IMR-90 (cell line): ENCODE measurements at regions not wholly inside any gene's neighbourhood (a gene's known extent, or its start where the extent isn't known, plus 50 kb on each side); places are given as distances from the start of the nearest gene placed in this dataset.

ENCODE experiments used
- ATAC-seq: fragments of 200-7000 bp; cut with Tn5 transposase; 2 replicates; pipeline ENCODE4 v1.9.1; 2020; ENCODE audit warnings: low read depth, mild to moderate bottlenecking, moderate library complexity
- BruUV-seq: library from RNA; stranded (reverse); fragments of 400-500 nt; replicated peaks from 2 replicates; lab custom pipeline; 2021; lab: Mats Ljungman, UMichigan
- CTCF ChIA-PET: fragments of 300-600 bp; formaldehyde crosslinking; extraction: SDS; loops from one replicate; lab custom pipeline; 2021; ENCODE audit warnings: antibody characterized with exemption; lab: Yijun Ruan, JAX
- POLR2A ChIA-PET: fragments of 300-600 bp; sonication (Branson Sonifier 250); formaldehyde crosslinking; loops from one replicate; lab custom pipeline; 2022; ENCODE audit warnings: antibody characterized with exemption; ENCODE audit not compliant: unreplicated experiment; lab: Charles Lee
- DNase-seq: peaks from one replicate; pipeline ENCODE4 v3.0.0; 2013
- H2AFZ ChIP-seq: replicated peaks from 2 replicates; pipeline ENCODE3; 2013; ENCODE audit warnings: low read length, mild to moderate bottlenecking; ENCODE audit not compliant: poor library complexity
- H2AK5ac ChIP-seq: 2 replicates; pipeline ENCODE4 v1.6.1; 2013; ENCODE audit warnings: low read depth, low read length, inconsistent platforms
- H2AK9ac ChIP-seq: replicated peaks from 2 replicates; pipeline ENCODE3; 2013; ENCODE audit warnings: mild to moderate bottlenecking, low read depth, low read length, moderate library complexity; ENCODE audit not compliant: poor library complexity
- H2BK120ac ChIP-seq: 2 replicates; pipeline ENCODE4 v1.6.1; 2013; ENCODE audit warnings: low read depth, low read length, inconsistent platforms
- H2BK15ac ChIP-seq: 3 replicates; pipeline ENCODE4 v1.6.1; 2013; ENCODE audit warnings: low read depth, low read length, inconsistent platforms
- H2BK20ac ChIP-seq: 2 replicates; pipeline ENCODE4 v1.6.1; 2013; ENCODE audit warnings: low read depth, mild to moderate bottlenecking, inconsistent platforms, low read length, moderate library complexity
- H2BK5ac ChIP-seq: 2 replicates; pipeline ENCODE4 v1.6.1; 2013; ENCODE audit warnings: mild to moderate bottlenecking, low read depth, low read length, inconsistent platforms; ENCODE audit not compliant: poor library complexity, severe bottlenecking
- H3K14ac ChIP-seq: replicated peaks from 2 replicates; pipeline ENCODE4 v1.6.1; 2013; ENCODE audit warnings: low read depth, low read length, inconsistent platforms
- H3K18ac ChIP-seq: 2 replicates; pipeline ENCODE4 v1.6.1; 2013; ENCODE audit warnings: low read depth, low read length, control low read depth
- H3K23ac ChIP-seq: 2 replicates; pipeline ENCODE4 v1.6.1; 2013; ENCODE audit warnings: low read depth, low read length, inconsistent platforms
- H3K27ac ChIP-seq: 2 replicates; pipeline ENCODE4 v1.5.1; 2013; ENCODE audit warnings: mild to moderate bottlenecking, control low read depth, low read length; ENCODE audit not compliant: insufficient read depth
- H3K27me3 ChIP-seq: 2 replicates; pipeline ENCODE4 v1.6.1; 2013; ENCODE audit warnings: low read length; ENCODE audit not compliant: control insufficient read depth, insufficient read depth
- H3K36me3 ChIP-seq: 2 replicates; pipeline ENCODE4 v1.6.1; 2013; ENCODE audit warnings: low read length, mixed read lengths; ENCODE audit not compliant: control insufficient read depth, insufficient read depth
- H3K4ac ChIP-seq: 2 replicates; pipeline ENCODE4 v1.6.1; 2013; ENCODE audit warnings: low read depth, low read length, inconsistent platforms
- H3K4me1 ChIP-seq: 2 replicates; pipeline ENCODE4 v1.6.1; 2013; ENCODE audit warnings: low read length, mixed read lengths; ENCODE audit not compliant: control insufficient read depth, insufficient read depth
- H3K4me2 ChIP-seq: 2 replicates; pipeline ENCODE4 v1.6.1; 2013; ENCODE audit warnings: low read depth, mild to moderate bottlenecking, control low read depth, low read length, moderate library complexity
- H3K4me3 ChIP-seq: 2 replicates; pipeline ENCODE4 v1.5.1; 2013; ENCODE audit warnings: low read depth, mild to moderate bottlenecking, control low read depth, low read length, moderate library complexity; ENCODE audit not compliant: insufficient read depth
- H3K56ac ChIP-seq: 2 replicates; pipeline ENCODE4 v1.6.1; 2013; ENCODE audit warnings: low read length, inconsistent platforms; ENCODE audit not compliant: insufficient read depth; ENCODE audit errors: extremely low read depth
- H3K79me1 ChIP-seq, 2 experiments: 2 replicates each; pipeline ENCODE4 v1.6.1; 2013; ENCODE audit warnings: low read length in 2 of 2, inconsistent platforms in 1 of 2, low read depth in 1 of 2
- H3K9ac ChIP-seq: 2 replicates; pipeline ENCODE4 v1.6.1; 2013; ENCODE audit warnings: low read depth, low read length, control low read depth
- H3K9me1 ChIP-seq: 2 replicates; pipeline ENCODE4 v1.6.1; 2013; ENCODE audit warnings: low read length, inconsistent platforms; ENCODE audit not compliant: insufficient read depth
- H3K9me3 ChIP-seq: 2 replicates; pipeline ENCODE4 v1.6.1; 2013; ENCODE audit warnings: low read length; ENCODE audit not compliant: control insufficient read depth, insufficient read depth
- H4K20me1 ChIP-seq: 2 replicates; pipeline ENCODE4 v1.6.1; 2013; ENCODE audit warnings: low read length, inconsistent platforms; ENCODE audit not compliant: insufficient read depth
- H4K5ac ChIP-seq: 2 replicates; pipeline ENCODE4 v1.6.1; 2013; ENCODE audit warnings: mild to moderate bottlenecking, low read depth, low read length, control low read depth
- H4K8ac ChIP-seq, 2 experiments: 2 replicates each; pipeline ENCODE4 v1.6.1; 2013; ENCODE audit warnings: low read depth in 2 of 2, low read length in 2 of 2, control low read depth in 1 of 2, inconsistent platforms in 1 of 2
- H4K91ac ChIP-seq: 2 replicates; pipeline ENCODE4 v1.6.1; 2013; ENCODE audit warnings: low read depth, low read length, inconsistent platforms; ENCODE audit not compliant: insufficient read depth
- CHD1 ChIP-seq: IDR thresholded peaks from 2 replicates; pipeline ENCODE4 v1.6.1; 2012; ENCODE audit warnings: low read depth, low read length, improper control_type of control experiment
- dilution Hi-C: fragments of 300-500 bp; cut with HindIII; formaldehyde crosslinking; loops from one replicate; pipeline ENCODE4 v1.14.3; 2018; ENCODE audit warnings: low sequenced_read_pairs; ENCODE audit not compliant: unreplicated experiment
- in situ Hi-C: fragments of 300-500 bp; cut with MboI; formaldehyde crosslinking; loops from 3 replicates; pipeline ENCODE4 v1.14.3; 2019; ENCODE audit warnings: low sequenced_read_pairs, inconsistent platforms, mixed read lengths
- intact Hi-C: fragments of 100-400 bp; cut with micrococcal nuclease; formaldehyde crosslinking; loops from 2 replicates; pipeline ENCODE4 v1.10.0; 2022

GRCh38 chr6:145453376-145453775, 281.9 kb downstream of the EPM2A start:
- Histone ChIP-seq H2BK120ac (no peak overlapping the region), H2BK15ac (no peak overlapping the region), H2AK9ac (no peak overlapping the region), H3K9me3 (no peaks in the 10 kb centered on the region), H3K56ac (no peak overlapping the region), H4K91ac (no peak overlapping the region), H3K9ac (no peak overlapping the region), H2AFZ (no peak overlapping the region), H4K5ac (no peak overlapping the region), H3K23ac (no peak overlapping the region), H2AK5ac (no peak overlapping the region), H4K20me1 (no peaks in the 10 kb centered on the region), H3K36me3 (no peaks in the 10 kb centered on the region), H3K4ac (no peak overlapping the region), H3K4me2 (no peak overlapping the region), H4K8ac (no peak overlapping the region), H3K9me1 (no peaks in the 10 kb centered on the region), H3K14ac (no peak overlapping the region), H3K27me3 (no peaks in the 10 kb centered on the region), H3K4me3 (no peak overlapping the region), H3K18ac (no peak overlapping the region), H3K27ac (no peak overlapping the region), H2BK5ac (no peak overlapping the region), H3K4me1 (no peaks in the 10 kb centered on the region), H2BK20ac (no peak overlapping the region), H3K79me1 (no peaks in the 10 kb centered on the region)
- dilution Hi-C loops (no loop called here), intact Hi-C loops (no loop called here), in situ Hi-C loops (no loop called here)
- DNase-seq (no peak), ATAC-seq (no peak)
- ChIA-PET POLR2A (no interaction called here), CTCF (interaction anchor here (0.7 kb wide), 1 partner anchor 9 kb away, joined by 4 read pairs; no protein-coding TSS in a partner anchor)
- BruUV-seq = no TSS peak
- TF ChIP-seq CHD1 = no peak
